HG03025 (cell line): ENCODE measurements at regions not wholly inside any gene's neighbourhood (a gene's known extent, or its start where the extent isn't known, plus 50 kb on each side); places are given as distances from the start of the nearest gene placed in this dataset.
"Not testable (repeated sequence)": the region's sequence is repeated elsewhere in the genome, so short reads cannot be mapped to it uniquely, and the experiment has no call there.

Experiments
- ATAC-seq: cut with Tn5 transposase; IDR thresholded peaks from one replicate; pipeline ENCODE4 v1.9.1; 2021; ENCODE audit warnings: mild to moderate bottlenecking, moderate library complexity; ENCODE audit not compliant: unreplicated experiment, low FRiP score

- ATAC-seq, result no peak
These were observed 486.5 kb upstream of the HTR2C start for GRCh38 chrX:114097427-114097826.

GRCh38 chrX:114095789-114096188 lies 488.1 kb upstream of the HTR2C start:
- no peak for ATAC-seq

GRCh38 chrX:114087543-114087942 lies 496.3 kb upstream of the HTR2C start:
- ATAC-seq, result no peak

GRCh38 chrX:114077773-114078172 lies 506.1 kb upstream of the HTR2C start:
- no peak for ATAC-seq

- ATAC-seq, result no peak
These were observed 508.7 kb upstream of the HTR2C start for GRCh38 chrX:114075073-114075673.

- ATAC-seq, result no peak
These were observed 510.0 kb upstream of the HTR2C start for GRCh38 chrX:114073926-114074325.

- ATAC-seq, result no peak
These were observed 512.5 kb upstream of the HTR2C start for GRCh38 chrX:114071412-114071811.

- no peak for ATAC-seq
These were observed 518.2 kb upstream of the HTR2C start for GRCh38 chrX:114065577-114066223.

- ATAC-seq, result no peak
These were observed 522.7 kb upstream of the HTR2C start for GRCh38 chrX:114061226-114061625.

- no peak for ATAC-seq
These were observed 524.9 kb upstream of the HTR2C start for GRCh38 chrX:114058988-114059418.

GRCh38 chrX:114057422-114057821 lies 526.5 kb upstream of the HTR2C start:
- ATAC-seq, result not testable (repeated sequence)

GRCh38 chrX:114051667-114052315 lies 532.1 kb upstream of the HTR2C start:
- ATAC-seq, result no peak

GRCh38 chrX:114050075-114050796 lies 533.6 kb upstream of the HTR2C start:
- no peak for ATAC-seq

GRCh38 chrX:114049063-114049462 lies 534.8 kb upstream of the HTR2C start:
- ATAC-seq, result no peak

GRCh38 chrX:114047558-114047957 lies 536.3 kb upstream of the HTR2C start:
- no peak for ATAC-seq

- no peak for ATAC-seq
These were observed 537.1 kb upstream of the HTR2C start for GRCh38 chrX:114046695-114047279.

- not testable (repeated sequence) for ATAC-seq
These were observed 542.4 kb upstream of the HTR2C start for GRCh38 chrX:114041470-114041869.

GRCh38 chrX:114040661-114041269 lies 543.1 kb upstream of the HTR2C start:
- not testable (repeated sequence) for ATAC-seq

GRCh38 chrX:114040111-114040510 lies 543.8 kb upstream of the HTR2C start:
- not testable (repeated sequence) for ATAC-seq

GRCh38 chrX:114038358-114038757 lies 545.5 kb upstream of the HTR2C start:
- ATAC-seq, result no peak
